Motor neuron (in vitro differentiated cells): ENCODE measurements at regions not wholly inside any gene's neighbourhood (a gene's known extent, or its start where the extent isn't known, plus 50 kb on each side); places are given as distances from the start of the nearest gene placed in this dataset.

ENCODE experiments used
- ATAC-seq, 8 experiments: fragments of 200-7000 bp; cut with Tn5 transposase; replicated peaks in 6 of 8; 2 replicates each; pipeline ENCODE4 v1.8.0; 2021; ENCODE audit warnings: mild to moderate bottlenecking in 8 of 8, moderate library complexity in 8 of 8
- H3K27ac ChIP-seq, 2 donors: fragments of 250-450 bp; sonication (Bioruptor Pico); 2 replicates each; pipeline ENCODE4 v1.9.0; 2021; ENCODE audit warnings: antibody characterized with exemption in 2 of 2, mild to moderate bottlenecking in 2 of 2, moderate library complexity in 1 of 2
- H3K4me1 ChIP-seq, 2 donors: fragments of 250-450 bp; sonication (Bioruptor Pico); replicated peaks in 1 of 2; 2 replicates each; pipeline ENCODE4 v1.6.1; 2021; ENCODE audit warnings: antibody characterized with exemption in 2 of 2, mild to moderate bottlenecking in 2 of 2, moderate library complexity in 1 of 2
- H3K4me3 ChIP-seq, 5 donors: fragments of 250-450 bp; sonication (Bioruptor Pico); 2 replicates each; pipeline ENCODE4 v1.9.0; 2021; ENCODE audit warnings: antibody characterized with exemption in 5 of 5, mild to moderate bottlenecking in 5 of 5, moderate library complexity in 4 of 5
- whole genome bisulfite sequencing, 10 experiments: fragments of 450-650 bp; shearing (Covaris generic); methylation state at CpG; one replicate each; pipeline ENCODE4 v1.0.0; 2022; 5-methylcytosine and 5-hydroxymethylcytosine counted together
- in situ Hi-C, 9 experiments: fragments of 400-800 bp; cut with MboI; loops; one replicate each; pipeline ENCODE4 v1.15.0; 2021; ENCODE audit warnings: low sequenced_read_pairs in 9 of 9, low pct_unique_long_range_greater_than_20kb in 2 of 9; ENCODE audit not compliant: unreplicated experiment in 9 of 9

DNA sequence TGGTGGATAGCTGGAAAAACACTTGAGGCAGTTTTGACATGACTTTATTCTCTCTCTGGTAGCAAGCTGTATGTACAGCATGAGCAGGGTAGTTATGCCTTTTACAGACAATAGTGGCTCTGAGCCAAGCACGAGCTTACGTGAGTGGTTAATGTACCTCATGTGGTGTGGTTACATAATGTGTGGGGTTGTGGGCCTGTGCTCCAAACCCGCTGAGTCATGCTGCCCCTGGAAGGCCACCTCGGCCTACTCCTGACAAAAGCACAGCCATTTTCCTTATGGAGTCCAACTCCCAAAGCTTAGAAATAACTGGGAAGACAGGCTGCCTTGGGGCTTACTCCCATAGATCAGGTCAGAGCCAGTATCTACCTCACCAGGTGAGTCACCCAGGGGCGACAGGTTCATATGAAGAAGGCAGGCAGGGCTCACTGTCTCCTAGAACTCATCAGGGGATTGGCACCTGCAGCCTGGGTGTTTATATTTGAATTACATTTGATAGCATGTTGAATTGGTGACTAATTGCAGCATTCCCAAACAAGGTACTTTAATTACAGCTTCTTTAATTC, 404.5 kb downstream of the ADRA2A start:
- in situ Hi-C loops: no loop called here
- 0 to 100% (median 86%) methylated on average over 1 to 4 of the region's 5 CpGs; no CpG with 5 or more reads in 3 of the 10 experiments for WGBS, 10 experiments
- peak in 6 of 8 experiments; percentile 39 to 76 (median 60) for ATAC-seq
- Histone ChIP-seq H3K27ac (no peak overlapping the region), H3K4me1 (peaks cover 24 to 32% of the 10 kb centered on the region in 2 donors), H3K4me3 (no peak overlapping the region)

DNA sequence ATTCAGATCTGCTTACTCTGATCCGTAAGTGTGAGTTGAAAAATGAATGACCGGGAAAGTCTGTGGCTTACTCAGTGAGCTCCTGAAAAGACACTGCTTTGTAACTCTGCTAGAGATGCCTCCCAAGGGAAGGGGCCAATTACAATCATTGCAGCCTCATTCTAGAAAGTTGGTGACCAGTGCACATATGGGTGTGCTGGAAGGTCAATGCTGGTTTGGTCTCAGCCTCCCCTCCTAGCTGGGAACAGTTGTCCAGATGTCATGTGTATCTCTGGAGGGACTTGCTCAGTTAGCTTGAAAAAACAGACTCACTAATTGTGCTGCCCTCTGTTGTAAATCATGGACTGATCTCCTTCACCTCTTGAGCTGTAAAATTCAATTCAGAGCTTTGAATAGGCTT, 405.0 kb downstream of the ADRA2A start:
- ATAC-seq: peak in 5 of 8 experiments; percentile 20 to 82 (median 65)
- Histone ChIP-seq H3K27ac (no peak overlapping the region), H3K4me3 (no peak overlapping the region), H3K4me1 (peaks cover 24 to 32% of the 10 kb centered on the region in 2 donors)
- in situ Hi-C loops: no loop called here
- 40 to 100% (median 68%) methylated on average over 1 to 2 of the region's 2 CpGs; no CpG with 5 or more reads in 4 of the 10 experiments for WGBS, 10 experiments

DNA sequence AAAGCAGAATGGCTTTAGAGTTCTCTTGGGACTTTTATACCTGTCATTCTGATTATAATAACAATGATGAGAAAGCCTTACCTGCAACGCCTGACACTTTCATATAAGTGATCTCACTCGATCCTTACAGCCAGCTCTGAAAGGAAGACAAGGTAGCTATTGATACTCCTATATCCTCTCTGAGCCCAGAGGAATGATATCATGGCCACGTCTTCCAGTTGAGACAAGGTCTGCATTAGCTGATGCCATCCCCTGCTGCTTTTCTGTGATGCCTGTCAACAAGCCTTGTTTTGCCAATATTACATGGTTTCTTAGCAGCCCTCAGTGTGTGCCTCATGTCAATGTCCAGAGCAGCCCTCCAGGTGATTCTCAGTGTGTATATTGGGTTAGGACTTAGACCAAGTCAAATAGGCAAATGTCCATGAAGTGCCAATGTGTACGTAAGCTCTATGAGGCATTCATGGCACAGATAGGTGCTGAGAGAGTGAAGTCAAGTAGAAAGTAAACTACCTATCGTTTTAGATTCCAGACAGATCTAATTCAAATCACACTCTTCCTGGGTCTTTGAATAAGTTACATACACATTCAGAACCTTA, 405.9 kb downstream of the ADRA2A start:
- no peak for ATAC-seq
- WGBS, 10 experiments: 41 to 100% (median 75%) methylated on average over 1 to 5 of the region's 5 CpGs; no CpG with 5 or more reads in 1 of the 10 experiments
- no peak overlapping the region for H3K27ac ChIP-seq

DNA sequence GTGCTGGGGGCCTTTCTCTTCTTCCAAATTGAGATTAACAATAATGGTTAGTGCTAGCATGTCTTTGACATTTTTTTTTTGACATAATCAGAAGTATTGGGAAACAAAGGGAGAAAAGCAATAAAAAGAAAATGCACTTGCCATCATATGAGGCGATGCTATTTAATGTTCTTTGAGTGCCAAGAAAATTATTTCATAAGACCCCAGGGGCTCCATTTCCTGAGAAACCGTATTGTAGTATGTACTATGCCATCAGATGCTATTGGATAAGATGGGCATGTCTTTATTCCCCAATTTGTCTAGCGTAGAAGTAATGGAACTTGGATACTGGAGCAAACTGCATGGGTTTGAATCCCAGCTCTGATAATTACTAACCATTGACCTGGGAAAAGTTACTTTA, 408.9 kb downstream of the ADRA2A start:
- 29 to 100% (median 81%) methylated on average over 1 to 3 of the region's 3 CpGs for WGBS, 10 experiments

More for the DNA sequence above, 405.9 kb downstream of the ADRA2A start:
- in situ Hi-C loops: no loop called here
- H3K4me3 ChIP-seq: no peak overlapping the region
- H3K4me1 ChIP-seq: peaks cover 24 to 31% of the 10 kb centered on the region in 2 donors

DNA sequence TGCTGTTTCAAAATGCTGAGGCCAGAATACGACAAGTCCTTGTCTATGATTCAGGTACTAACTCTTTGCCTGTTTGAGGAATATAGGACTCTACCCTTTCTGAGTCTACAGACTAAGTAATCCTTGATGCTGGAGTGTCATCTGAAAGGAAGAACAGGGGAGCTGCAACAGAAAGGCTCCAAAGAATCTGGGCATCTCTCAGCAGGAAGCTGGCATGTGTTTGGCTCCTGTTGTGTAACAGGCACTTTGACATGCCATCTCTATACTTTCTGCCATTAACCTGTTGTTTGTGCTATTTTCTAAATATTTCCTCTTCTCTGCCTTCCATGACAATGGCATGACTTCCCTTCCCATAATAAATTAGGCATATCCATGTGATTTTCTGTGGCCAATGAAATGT, 409.5 kb downstream of the ADRA2A start:
- Histone ChIP-seq H3K4me1 (peaks cover 9 to 11% of the 10 kb centered on the region in 2 donors), H3K4me3 (no peak overlapping the region), H3K27ac (no peak overlapping the region)
- 20 to 100% (median 77%) methylated on average over 1 of the region's 1 CpG; no CpG with 5 or more reads in 4 of the 10 experiments for WGBS, 10 experiments
- in situ Hi-C loops: no loop called here
- no peak for ATAC-seq

More for the DNA sequence above, 408.9 kb downstream of the ADRA2A start:
- in situ Hi-C loops: no loop called here
- H3K4me3 ChIP-seq: no peak overlapping the region
- H3K4me1 ChIP-seq: peaks cover 13 to 14% of the 10 kb centered on the region in 2 donors
- ATAC-seq: no peak
- H3K27ac ChIP-seq: no peak overlapping the region

DNA sequence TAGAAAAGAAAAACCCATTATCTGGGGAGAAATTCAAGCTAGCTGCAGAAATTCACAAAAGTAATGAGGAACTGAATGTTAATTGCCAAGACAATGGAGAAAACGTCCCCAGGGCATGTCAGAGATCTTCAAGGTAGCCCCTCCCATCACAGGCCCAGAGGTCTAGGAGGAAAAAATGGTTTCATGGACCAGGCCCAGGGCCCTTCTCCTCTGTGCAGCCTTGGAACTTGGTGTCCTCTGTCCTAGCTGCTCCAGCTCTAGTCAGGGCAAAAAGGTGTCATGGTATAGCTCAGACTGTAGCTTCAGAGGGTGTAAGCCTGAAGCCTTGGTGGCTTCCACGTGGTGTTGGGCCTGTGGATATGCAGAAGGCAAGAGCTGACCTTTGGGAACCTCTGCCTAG, 411.8 kb downstream of the ADRA2A start:
- 0 to 43% (median 19%) methylated on average over 1 to 2 of the region's 2 CpGs; no CpG with 5 or more reads in 5 of the 10 experiments for WGBS, 10 experiments
- in situ Hi-C loops: no loop called here
- H3K4me1 ChIP-seq: no peaks in the 10 kb centered on the region
- H3K27ac ChIP-seq: no peak overlapping the region
- ATAC-seq: no peak
- H3K4me3 ChIP-seq: no peak overlapping the region

DNA sequence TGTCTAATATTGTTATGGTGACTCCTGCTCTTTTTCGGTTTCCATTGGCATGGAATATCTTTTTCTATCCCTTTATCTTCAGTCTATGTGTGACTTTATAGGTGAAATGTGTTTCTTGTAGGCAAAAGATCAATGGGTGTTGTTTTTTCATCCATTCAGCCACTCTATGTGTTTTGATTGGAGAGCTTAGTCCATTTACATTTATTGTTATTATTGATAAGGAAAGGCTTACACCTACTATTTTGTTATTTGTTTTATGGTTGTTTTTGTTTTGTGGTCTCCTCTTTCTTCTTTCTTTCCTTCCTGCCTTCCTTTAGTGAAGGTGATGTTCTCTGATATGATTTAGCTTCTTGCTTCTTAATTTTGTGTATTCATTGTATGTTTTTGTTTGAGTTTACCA, 414.3 kb downstream of the ADRA2A start:
- in situ Hi-C loops: no loop called here
- H3K27ac ChIP-seq: no peak overlapping the region
- 9 to 50% (median 25%) methylated on average over 1 of the region's 1 CpG; no CpG with 5 or more reads in 1 of the 10 experiments for WGBS, 10 experiments
- ATAC-seq: no peak
- H3K4me3 ChIP-seq: no peak overlapping the region
- H3K4me1 ChIP-seq: no peaks in the 10 kb centered on the region

DNA sequence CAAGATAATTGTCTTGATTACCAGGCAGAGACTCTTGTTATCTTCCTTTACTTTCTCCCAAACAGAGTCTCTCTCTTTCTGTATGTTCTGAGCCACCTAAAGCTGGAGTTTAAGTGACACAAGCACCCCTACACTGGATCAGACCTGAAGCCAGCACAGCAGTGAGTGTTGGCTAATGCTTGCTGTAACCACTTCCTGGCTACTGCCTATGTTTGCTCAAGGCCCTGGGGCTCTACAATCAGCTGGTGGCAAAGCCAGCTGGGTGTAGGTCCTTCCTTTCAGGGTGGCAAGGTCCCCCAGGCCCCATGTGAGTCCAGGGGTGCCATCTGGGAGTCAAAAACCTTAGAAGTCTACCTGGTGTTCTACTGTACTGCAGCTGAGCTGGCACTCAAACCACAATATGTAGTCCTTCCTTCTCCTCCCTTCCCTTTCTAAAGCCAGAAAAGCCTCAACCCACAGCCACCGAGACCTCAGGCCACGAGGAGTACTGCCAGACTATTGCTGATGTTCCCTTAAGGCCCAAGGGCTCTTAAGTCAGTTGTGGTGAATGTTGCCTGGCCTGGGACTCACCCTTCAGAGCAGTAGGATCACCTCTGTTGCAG, 416.3 kb downstream of the ADRA2A start:
- no peak for ATAC-seq
- H3K27ac ChIP-seq: no peak overlapping the region
- WGBS, 10 experiments: 40 to 100% (median 80%) methylated on average over 1 of the region's 2 CpGs; no CpG with 5 or more reads in 7 of the 10 experiments
- no peaks in the 10 kb centered on the region for H3K4me1 ChIP-seq
- no peak overlapping the region for H3K4me3 ChIP-seq
- in situ Hi-C loops: no loop called here

DNA sequence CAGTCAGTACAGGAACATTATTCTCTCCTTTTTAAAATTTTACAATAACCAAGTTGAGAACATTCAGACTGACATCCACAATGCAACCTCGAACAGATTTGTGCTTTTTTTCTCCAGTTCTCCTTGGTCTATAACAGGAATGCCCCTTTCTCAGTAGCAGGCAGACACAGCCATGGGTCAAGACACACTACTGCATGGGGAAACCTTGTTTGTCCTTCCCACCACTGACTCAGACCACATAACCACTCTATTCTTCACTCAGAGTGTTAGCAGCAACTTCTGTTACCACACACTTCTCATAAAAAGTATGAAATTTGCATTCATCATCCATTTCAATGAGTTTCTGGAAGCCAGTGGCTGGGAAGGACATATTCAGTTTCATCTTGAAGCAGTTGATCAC, 421.7 kb downstream of the ADRA2A start:
- in situ Hi-C loops: no loop called here

DNA sequence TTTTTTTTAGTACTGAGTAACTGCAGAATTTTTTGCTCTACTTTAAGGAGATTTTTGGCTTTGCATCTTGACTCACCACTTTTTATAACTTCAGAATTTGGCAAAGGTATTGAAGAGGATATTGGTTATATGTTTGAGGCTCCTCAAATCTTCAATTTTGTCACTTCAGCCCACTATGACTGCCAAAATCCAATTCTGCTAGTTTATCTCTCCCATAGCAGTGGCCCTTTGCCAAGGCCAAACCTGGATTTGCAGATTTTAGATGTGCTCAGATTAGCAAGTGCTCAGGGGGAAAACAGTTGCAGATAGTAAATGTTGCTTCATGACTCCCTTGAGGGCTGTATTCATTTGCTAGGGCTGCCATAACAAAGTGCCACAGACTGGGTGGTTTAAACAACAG, 427.5 kb downstream of the ADRA2A start:
- no peak overlapping the region for H3K4me3 ChIP-seq
- no peak for ATAC-seq
- H3K4me1 ChIP-seq: no peaks in the 10 kb centered on the region
- no peak overlapping the region for H3K27ac ChIP-seq
- in situ Hi-C loops: no loop called here

More for the DNA sequence above, 421.7 kb downstream of the ADRA2A start:
- Histone ChIP-seq H3K4me1 (no peaks in the 10 kb centered on the region), H3K27ac (no peak overlapping the region), H3K4me3 (no peak overlapping the region)
- peak in 1 of 8 experiments; percentile 37 for ATAC-seq
- 0 to 100% (median 68%) methylated on average over 1 of the region's 1 CpG; no CpG with 5 or more reads in 2 of the 10 experiments for WGBS, 10 experiments

DNA sequence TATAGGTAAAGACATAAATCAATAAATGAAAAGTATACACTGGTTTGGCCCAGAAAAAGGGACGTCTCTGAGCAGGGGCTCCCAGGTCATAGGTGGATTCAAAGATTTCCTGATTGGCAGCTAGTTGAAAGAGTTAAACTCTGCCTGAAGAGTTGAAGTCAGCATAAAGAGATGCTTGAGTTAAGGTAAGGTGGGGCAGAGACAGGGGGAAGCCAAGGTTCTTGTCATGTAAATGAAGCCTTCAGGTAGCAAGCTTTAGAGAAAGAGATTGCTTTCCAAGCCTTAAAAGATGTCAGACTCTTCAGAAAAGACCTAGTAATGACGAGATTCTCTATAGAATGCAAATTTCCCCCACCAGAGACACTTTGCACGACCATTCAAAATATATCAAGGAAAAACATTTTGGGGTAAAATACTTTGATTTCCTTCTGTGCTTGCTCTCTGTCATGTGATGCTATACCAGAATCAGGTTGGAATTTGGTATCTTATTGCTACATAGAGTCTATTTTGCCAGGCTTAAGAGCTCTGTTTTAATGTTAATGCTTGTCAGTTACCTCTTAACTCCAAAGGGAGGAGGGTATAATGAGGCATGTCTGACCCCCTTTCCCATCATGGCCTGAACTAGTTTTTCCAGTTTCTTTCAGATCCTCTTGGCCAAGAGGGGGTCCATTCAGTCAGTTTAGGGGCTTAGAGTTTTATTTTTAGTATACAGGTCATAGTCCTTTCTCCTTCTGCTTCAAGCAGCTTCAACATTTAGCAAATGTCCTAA, 429.6 kb downstream of the ADRA2A start:
- Histone ChIP-seq H3K4me1 (no peaks in the 10 kb centered on the region), H3K4me3 (no peak overlapping the region), H3K27ac (no peak overlapping the region)
- in situ Hi-C loops: no loop called here
- WGBS, 10 experiments: 0 to 36% (median 11%) methylated on average over 1 to 3 of the region's 3 CpGs; no CpG with 5 or more reads in 1 of the 10 experiments
- ATAC-seq: no peak

DNA sequence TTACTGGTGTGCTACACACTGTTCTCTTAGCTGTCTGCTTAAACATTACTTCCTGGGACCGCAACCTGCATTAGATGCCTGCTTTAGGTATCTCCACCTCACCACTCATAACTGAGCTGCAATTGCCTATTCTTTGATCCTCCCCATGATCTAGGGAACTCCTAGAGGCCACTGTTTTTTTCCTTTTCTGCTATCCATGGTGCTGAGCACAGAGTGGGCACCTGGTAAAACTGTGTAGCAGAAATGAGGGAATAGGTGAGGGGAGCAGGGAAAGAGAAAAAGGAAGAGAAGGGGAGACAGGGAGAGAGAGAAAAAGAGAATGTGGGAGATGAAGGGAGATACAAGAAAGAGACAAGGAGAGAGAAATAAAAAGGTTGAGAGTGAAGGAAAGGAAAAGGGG, 434.9 kb downstream of the ADRA2A start:
- Histone ChIP-seq H3K4me1 (no peaks in the 10 kb centered on the region), H3K27ac (no peak overlapping the region), H3K4me3 (no peak overlapping the region)
- in situ Hi-C loops: no loop called here
- peak in 2 of 8 experiments; percentile 36 to 44 for ATAC-seq
- WGBS, 10 experiments: 0 to 100% (median 95%) methylated on average over 1 of the region's 1 CpG; no CpG with 5 or more reads in 2 of the 10 experiments

DNA sequence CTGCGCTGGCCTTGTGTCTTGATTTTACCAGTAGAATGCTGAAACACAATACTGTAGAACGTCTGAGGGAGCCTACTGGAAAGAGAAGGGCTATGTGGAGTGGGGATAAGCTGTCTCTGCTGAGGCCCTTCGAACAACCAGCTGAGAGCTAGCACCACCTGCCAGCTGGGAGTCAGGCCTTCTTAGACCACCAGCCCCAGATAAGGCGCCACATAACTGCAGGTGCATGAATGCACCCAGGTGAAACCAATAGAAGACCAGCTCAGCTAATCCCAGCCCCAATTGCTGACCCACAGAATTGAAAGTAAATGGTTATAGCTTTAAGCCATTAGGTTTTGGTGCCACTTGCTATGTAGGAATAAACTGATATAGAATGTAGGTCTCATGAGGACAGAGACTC, 438.4 kb downstream of the ADRA2A start:
- ATAC-seq: no peak
- 0 to 100% (median 79%) methylated on average over 1 to 4 of the region's 4 CpGs; no CpG with 5 or more reads in 5 of the 10 experiments for WGBS, 10 experiments
- in situ Hi-C loops: no loop called here
- Histone ChIP-seq H3K27ac (no peak overlapping the region), H3K4me1 (no peaks in the 10 kb centered on the region), H3K4me3 (no peak overlapping the region)
